ENCODE measurements at regions not wholly inside any gene's neighbourhood (a gene's known extent, or its start where the extent isn't known, plus 50 kb on each side); places are given as distances from the start of the nearest gene placed in this dataset.

DNA sequence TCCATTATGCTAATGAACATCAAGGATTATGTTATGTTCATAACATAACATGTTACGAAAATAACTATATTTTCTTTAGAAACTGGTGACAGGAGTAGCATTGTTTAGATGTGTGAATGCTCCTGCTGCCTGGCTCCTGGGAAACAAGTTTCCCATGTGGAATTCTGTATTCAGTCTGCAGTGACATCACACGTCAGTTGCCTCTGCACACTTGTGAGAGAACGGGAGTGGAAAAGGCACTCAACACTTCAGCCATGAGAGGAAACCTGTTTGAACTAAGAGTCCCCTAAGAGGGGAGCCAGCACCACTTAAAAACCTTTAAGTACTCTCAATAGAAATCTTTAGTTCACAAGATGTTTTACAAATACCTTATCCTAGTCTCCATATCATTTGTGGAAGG lies 140.3 kb upstream of the FAM20C start:
- H3K27ac ChIP-seq, result no peak overlapping the region
- H3K27me3 ChIP-seq (ENCODE audit: insufficient read depth, low read depth), result peaks cover 23% of the 10 kb centered on the region
- no peaks in the 10 kb centered on the region for H3K4me1 ChIP-seq (ENCODE audit: low read depth, poor library complexity, severe bottlenecking)
- no peak overlapping the region for H3K4me3 ChIP-seq (IDR thresholded peaks at IDR 0.05; ENCODE audit: insufficient read depth, low read depth, low read length)
- no peaks in the 10 kb centered on the region for H3K79me2 ChIP-seq (ENCODE audit: insufficient read depth, low read depth)
- TF ChIP-seq, protein P1, sequence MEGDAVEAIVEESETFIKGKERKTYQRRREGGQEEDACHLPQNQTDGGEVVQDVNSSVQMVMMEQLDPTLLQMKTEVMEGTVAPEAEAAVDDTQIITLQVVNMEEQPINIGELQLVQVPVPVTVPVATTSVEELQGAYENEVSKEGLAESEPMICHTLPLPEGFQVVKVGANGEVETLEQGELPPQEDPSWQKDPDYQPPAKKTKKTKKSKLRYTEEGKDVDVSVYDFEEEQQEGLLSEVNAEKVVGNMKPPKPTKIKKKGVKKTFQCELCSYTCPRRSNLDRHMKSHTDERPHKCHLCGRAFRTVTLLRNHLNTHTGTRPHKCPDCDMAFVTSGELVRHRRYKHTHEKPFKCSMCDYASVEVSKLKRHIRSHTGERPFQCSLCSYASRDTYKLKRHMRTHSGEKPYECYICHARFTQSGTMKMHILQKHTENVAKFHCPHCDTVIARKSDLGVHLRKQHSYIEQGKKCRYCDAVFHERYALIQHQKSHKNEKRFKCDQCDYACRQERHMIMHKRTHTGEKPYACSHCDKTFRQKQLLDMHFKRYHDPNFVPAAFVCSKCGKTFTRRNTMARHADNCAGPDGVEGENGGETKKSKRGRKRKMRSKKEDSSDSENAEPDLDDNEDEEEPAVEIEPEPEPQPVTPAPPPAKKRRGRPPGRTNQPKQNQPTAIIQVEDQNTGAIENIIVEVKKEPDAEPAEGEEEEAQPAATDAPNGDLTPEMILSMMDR (conservative IDR thresholded peaks at IDR 0.05; ENCODE audit: low read depth, low read length), result no peak
- no peak overlapping the region for H3K9ac ChIP-seq
- no peak overlapping the region for H3K4me2 ChIP-seq
- no peaks in the 10 kb centered on the region for H4K20me1 ChIP-seq (ENCODE audit: insufficient read depth)
- H3K36me3 ChIP-seq (ENCODE audit: insufficient read depth), result no peaks in the 10 kb centered on the region
- no peak overlapping the region for H2AFZ ChIP-seq (ENCODE audit: low read depth)

DNA sequence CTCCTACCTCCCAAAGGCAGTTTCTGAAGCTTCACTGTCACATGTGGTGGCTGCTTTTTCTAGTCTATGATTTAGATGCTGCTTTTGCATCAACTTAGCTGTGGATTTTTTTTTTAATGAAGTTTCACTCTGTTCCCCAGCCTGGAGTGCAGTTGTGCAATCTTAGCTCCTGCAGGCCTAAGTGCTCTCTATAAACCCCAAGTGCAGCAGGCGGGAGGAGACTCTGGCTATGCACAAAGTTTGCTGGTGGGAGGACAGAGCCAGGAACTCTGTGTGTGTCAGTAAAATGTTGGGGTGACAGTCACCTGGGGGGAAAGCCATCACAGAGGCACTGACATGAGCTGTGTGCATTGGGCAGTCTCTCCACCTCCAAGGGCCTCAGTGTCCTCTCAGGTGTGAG lies 138.8 kb upstream of the FAM20C start:
- H3K4me2 ChIP-seq, result no peak overlapping the region
- H3K79me2 ChIP-seq (ENCODE audit: insufficient read depth, low read depth), result no peaks in the 10 kb centered on the region
- no peaks in the 10 kb centered on the region for H4K20me1 ChIP-seq (ENCODE audit: insufficient read depth)
- H3K36me3 ChIP-seq (ENCODE audit: insufficient read depth), result no peaks in the 10 kb centered on the region
- H3K27ac ChIP-seq, result no peak overlapping the region
- no peak overlapping the region for H3K9ac ChIP-seq
- TF ChIP-seq, protein P1 (conservative IDR thresholded peaks at IDR 0.05; ENCODE audit: low read depth, low read length), result no peak
- no peak overlapping the region for H3K4me3 ChIP-seq (IDR thresholded peaks at IDR 0.05; ENCODE audit: insufficient read depth, low read depth, low read length)
- H3K27me3 ChIP-seq (ENCODE audit: insufficient read depth, low read depth), result peaks cover 23% of the 10 kb centered on the region
- no peaks in the 10 kb centered on the region for H3K4me1 ChIP-seq (ENCODE audit: low read depth, poor library complexity, severe bottlenecking)
- no peak overlapping the region for H2AFZ ChIP-seq (ENCODE audit: low read depth)

DNA sequence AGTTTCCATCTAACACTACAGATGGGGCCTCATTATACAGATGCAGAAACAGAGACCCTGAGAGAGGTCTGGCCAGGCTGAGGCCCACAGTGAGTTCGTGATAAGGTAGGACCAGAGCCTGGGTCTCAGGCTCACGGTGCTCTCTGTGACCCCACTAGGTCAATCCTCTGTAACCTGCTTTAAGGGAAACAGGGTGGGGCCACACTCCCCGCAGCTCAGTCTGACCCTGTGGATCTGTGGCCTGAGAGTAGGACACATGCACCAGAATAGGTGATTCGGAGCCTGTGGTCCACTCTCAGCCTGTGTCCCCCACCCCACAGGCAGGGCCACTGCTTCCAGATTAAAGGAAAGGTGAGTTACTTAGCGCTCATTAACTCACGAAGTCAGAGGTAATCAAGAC lies 137.8 kb upstream of the FAM20C start:
- H3K27ac ChIP-seq, result no peak overlapping the region
- H3K79me2 ChIP-seq (ENCODE audit: insufficient read depth, low read depth), result no peaks in the 10 kb centered on the region
- no peaks in the 10 kb centered on the region for H4K20me1 ChIP-seq (ENCODE audit: insufficient read depth)
- peaks cover 23% of the 10 kb centered on the region for H3K27me3 ChIP-seq (ENCODE audit: insufficient read depth, low read depth)
- H3K4me3 ChIP-seq (IDR thresholded peaks at IDR 0.05; ENCODE audit: insufficient read depth, low read depth, low read length), result no peak overlapping the region
- H2AFZ ChIP-seq (ENCODE audit: low read depth), result no peak overlapping the region
- no peak overlapping the region for H3K4me2 ChIP-seq
- TF ChIP-seq, protein P1 (conservative IDR thresholded peaks at IDR 0.05; ENCODE audit: low read depth, low read length), result no peak
- H3K36me3 ChIP-seq (ENCODE audit: insufficient read depth), result no peaks in the 10 kb centered on the region
- no peaks in the 10 kb centered on the region for H3K4me1 ChIP-seq (ENCODE audit: low read depth, poor library complexity, severe bottlenecking)
- H3K9ac ChIP-seq, result no peak overlapping the region

DNA sequence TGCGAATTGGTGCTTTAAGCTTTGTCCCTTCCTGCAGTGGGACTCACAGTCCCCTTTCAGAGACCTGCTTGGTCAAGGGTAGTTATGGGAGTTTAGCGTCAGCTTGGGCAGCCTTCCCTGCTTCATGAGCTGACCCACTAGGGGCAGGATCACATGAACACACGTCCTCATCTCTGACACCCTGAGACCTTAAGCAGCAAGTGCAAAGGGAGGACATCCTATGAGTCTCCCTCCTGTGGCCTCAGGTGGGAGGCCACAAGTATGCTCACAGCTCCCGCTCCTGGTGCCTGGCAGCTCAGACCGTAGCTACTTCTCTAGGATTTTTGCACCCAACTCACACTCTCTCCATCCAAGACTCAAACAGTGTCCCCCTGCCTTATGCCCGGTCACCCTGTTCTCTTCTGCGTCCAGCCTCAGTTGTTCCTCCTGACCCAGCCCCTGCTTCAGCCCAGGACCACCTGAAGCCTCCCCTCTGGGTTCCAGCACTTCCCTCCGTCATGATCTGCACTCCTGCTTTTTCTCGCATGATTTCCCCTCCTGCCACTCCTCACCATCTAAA lies 136.6 kb upstream of the FAM20C start:
- Histone ChIP-seq H2AFZ (ENCODE audit: low read depth) (no peak overlapping the region), H4K20me1 (ENCODE audit: insufficient read depth) (no peaks in the 10 kb centered on the region), H3K4me3 (IDR thresholded peaks at IDR 0.05; ENCODE audit: insufficient read depth, low read depth, low read length) (no peak overlapping the region), H3K9ac (no peak overlapping the region), H3K4me1 (ENCODE audit: low read depth, poor library complexity, severe bottlenecking) (no peaks in the 10 kb centered on the region), H3K79me2 (ENCODE audit: insufficient read depth, low read depth) (no peaks in the 10 kb centered on the region), H3K4me2 (no peak overlapping the region), H3K27ac (no peak overlapping the region), H3K36me3 (ENCODE audit: insufficient read depth) (no peaks in the 10 kb centered on the region), H3K27me3 (ENCODE audit: insufficient read depth, low read depth) (peaks cover 23% of the 10 kb centered on the region)
- TF ChIP-seq, protein P1 (conservative IDR thresholded peaks at IDR 0.05; ENCODE audit: low read depth, low read length), result no peak

All from KMS-11 (cell line).